ENCODE measurements at regions not wholly inside any gene's neighbourhood (a gene's known extent, or its start where the extent isn't known, plus 50 kb on each side); places are given as distances from the start of the nearest gene placed in this dataset.

- Histone ChIP-seq H3K36me3 (ENCODE audit: control insufficient read depth in 2 of 2, insufficient read depth in 2 of 2, low read length in 1 of 2) (no peaks in the 10 kb centered on the region), H3K4me2 (ENCODE audit: control insufficient read depth, insufficient read depth) (no peak overlapping the region), H2AFZ (ENCODE audit: control insufficient read depth, low read depth, low read length) (no peak overlapping the region), H3K9ac (ENCODE audit: control insufficient read depth, insufficient read depth, low read length) (no peak overlapping the region), H4K20me1 (ENCODE audit: control insufficient read depth, insufficient read depth) (no peaks in the 10 kb centered on the region), H3K9me3 (replicated peaks; ENCODE audit: control insufficient read depth, insufficient read depth, low read length) (no peaks in the 10 kb centered on the region; the same call in 2 of the 3 replicates), H3K79me2 (ENCODE audit: control insufficient read depth, insufficient read depth, low read length) (no peaks in the 10 kb centered on the region), H3K4me3 (no peak overlapping the region), H3K27me3 (replicated peaks in 1 of 2; ENCODE audit: control insufficient read depth in 2 of 2, insufficient read depth in 2 of 2, low read length in 1 of 2) (no peaks in the 10 kb centered on the region; a peak in 1 of 4 replicates), H3K27ac (ENCODE audit: control insufficient read depth, insufficient read depth) (no peak overlapping the region), H3K4me1 (ENCODE audit: control insufficient read depth, insufficient read depth, low read length) (no peaks in the 10 kb centered on the region)
- intact Hi-C loops (cut with micrococcal nuclease; ENCODE audit: unreplicated experiment): no loop called here
- TF ChIP-seq SMAD1 (IDR thresholded peaks at IDR 0.05; ENCODE audit: low read depth, partially characterized antibody): no peak
- TF ChIP-seq CTCF (IDR thresholded peaks at IDR 0.05 in 2 of 3, conservative IDR thresholded peaks at IDR 0.05 in 1 of 3; ENCODE audit: control insufficient read depth in 2 of 3, extremely low read depth in 1 of 3, insufficient read depth in 1 of 3, low read depth in 3 of 3, low read length in 3 of 3): no peak
- DNase-seq (ENCODE audit: low read depth, low spot score) (no peak), ATAC-seq (no peak), FAIRE-seq (no peak)
- in situ Hi-C loops (cut with MboI): no loop called here
- POLR2A ChIA-PET: no interaction called here
- CTCF ChIA-PET: no interaction called here
- BruUV-seq (replicated peaks): no TSS peak
- RAD21 ChIA-PET (ENCODE audit: unreplicated experiment): no interaction called here
- SMC1A ChIA-PET (ENCODE audit: uncharacterized antibody, unreplicated experiment): no interaction called here
These were observed 388.5 kb upstream of the B3GALT2 start for GRCh38 chr1:193574913-193575312.

GRCh38 chr1:193569983-193570269 lies 383.5 kb upstream of the B3GALT2 start:
- Histone ChIP-seq H3K27ac (ENCODE audit: control insufficient read depth, insufficient read depth) (no peak overlapping the region), H3K79me2 (ENCODE audit: control insufficient read depth, insufficient read depth, low read length) (no peaks in the 10 kb centered on the region), H3K9me3 (replicated peaks; ENCODE audit: control insufficient read depth, insufficient read depth, low read length) (no peaks in the 10 kb centered on the region; the same call in 2 of the 3 replicates), H3K9ac (ENCODE audit: control insufficient read depth, insufficient read depth, low read length) (no peak overlapping the region), H2AFZ (ENCODE audit: control insufficient read depth, low read depth, low read length) (no peak overlapping the region), H3K4me1 (ENCODE audit: control insufficient read depth, insufficient read depth, low read length) (no peaks in the 10 kb centered on the region), H3K4me3 (no peak overlapping the region), H4K20me1 (ENCODE audit: control insufficient read depth, insufficient read depth) (no peaks in the 10 kb centered on the region), H3K4me2 (ENCODE audit: control insufficient read depth, insufficient read depth) (no peak overlapping the region), H3K27me3 (replicated peaks in 1 of 2; ENCODE audit: control insufficient read depth in 2 of 2, insufficient read depth in 2 of 2, low read length in 1 of 2) (no peaks in the 10 kb centered on the region), H3K36me3 (ENCODE audit: control insufficient read depth in 2 of 2, insufficient read depth in 2 of 2, low read length in 1 of 2) (no peaks in the 10 kb centered on the region)
- RAD21 ChIA-PET (ENCODE audit: unreplicated experiment): no interaction called here
- FAIRE-seq: no peak
- BruUV-seq (replicated peaks): no TSS peak
- CTCF ChIA-PET: no interaction called here
- ATAC-seq: no peak
- in situ Hi-C loops (cut with MboI): no loop called here
- DNase-seq (ENCODE audit: low read depth, low spot score): no peak
- SMC1A ChIA-PET (ENCODE audit: uncharacterized antibody, unreplicated experiment): no interaction called here
- POLR2A ChIA-PET: no interaction called here
- intact Hi-C loops (cut with micrococcal nuclease; ENCODE audit: unreplicated experiment): no loop called here
- no peak for TF ChIP-seq TCF7 (IDR thresholded peaks at IDR 0.05; ENCODE audit: borderline replicate concordance)
- TF ChIP-seq NR2C1 (IDR thresholded peaks at IDR 0.05): no peak
- no peak for TF ChIP-seq POLR2A (IDR thresholded peaks at IDR 0.05; ENCODE audit: low read depth, low read length)
- TF ChIP-seq NBN (IDR thresholded peaks at IDR 0.05): no peak
- TF ChIP-seq SIN3A (IDR thresholded peaks at IDR 0.05; ENCODE audit: low read depth, low read length): no peak
- TF ChIP-seq PRDM15 (CRISPR knock-in tag; IDR thresholded peaks at IDR 0.05): no peak
- no peak for TF ChIP-seq PKNOX1 (IDR thresholded peaks at IDR 0.05)
- TF ChIP-seq YBX1 (IDR thresholded peaks at IDR 0.05): no peak
- no peak for TF ChIP-seq USF2 (IDR thresholded peaks at IDR 0.05; ENCODE audit: borderline replicate concordance, low read depth, low read length)
